ENCODE measurements at regions not wholly inside any gene's neighbourhood (a gene's known extent, or its start where the extent isn't known, plus 50 kb on each side); places are given as distances from the start of the nearest gene placed in this dataset.
"Not testable (repeated sequence)": the region's sequence is repeated elsewhere in the genome, so short reads cannot be mapped to it uniquely, and the experiment has no call there.

GRCh38 chr3:81363816-81364215 lies 397.6 kb downstream of the GBE1 start:
- intact Hi-C loops (cut with DNase I), result no loop called here
- Histone ChIP-seq H3K9me3 (ENCODE audit: control insufficient read depth, low read length) (no peaks in the 10 kb centered on the region), H3K27ac (ENCODE audit: low read length) (no peak overlapping the region), H3K27me3 (ENCODE audit: control insufficient read depth, insufficient read depth) (no peaks in the 10 kb centered on the region), H3K4me1 (ENCODE audit: control insufficient read depth, insufficient read depth, low read length) (no peaks in the 10 kb centered on the region), H3K4me3 (ENCODE audit: low read length) (no peak overlapping the region)
- 51% methylated on average over 2 of the region's 2 CpGs for WGBS
- DNase-seq (no peak), ATAC-seq (no peak)

GRCh38 chr3:81354119-81354518 lies 407.3 kb downstream of the GBE1 start:
- WGBS, result 74% methylated on average over 5 of the region's 5 CpGs
- H3K9me3 ChIP-seq (ENCODE audit: control insufficient read depth, low read length), result no peaks in the 10 kb centered on the region
- ATAC-seq (no peak), DNase-seq (no peak)
- intact Hi-C loops (cut with DNase I), result no loop called here
- H3K4me1 ChIP-seq (ENCODE audit: control insufficient read depth, insufficient read depth, low read length), result no peaks in the 10 kb centered on the region
- H3K27ac ChIP-seq (ENCODE audit: low read length), result no peak overlapping the region
- no peak overlapping the region for H3K4me3 ChIP-seq (ENCODE audit: low read length)
- H3K27me3 ChIP-seq (ENCODE audit: control insufficient read depth, insufficient read depth), result no peaks in the 10 kb centered on the region

GRCh38 chr3:81352867-81353266 lies 408.6 kb downstream of the GBE1 start:
- Histone ChIP-seq H3K4me1 (ENCODE audit: control insufficient read depth, insufficient read depth, low read length) (no peaks in the 10 kb centered on the region), H3K27ac (ENCODE audit: low read length) (no peak overlapping the region), H3K9me3 (ENCODE audit: control insufficient read depth, low read length) (no peaks in the 10 kb centered on the region), H3K4me3 (ENCODE audit: low read length) (no peak overlapping the region), H3K27me3 (ENCODE audit: control insufficient read depth, insufficient read depth) (no peaks in the 10 kb centered on the region)
- WGBS, result 41% methylated on average over 3 of the region's 3 CpGs
- intact Hi-C loops (cut with DNase I), result no loop called here
- peak in 1 of 2 donors; percentile 24 for ATAC-seq
- peak in 2 of 3 donors; percentile 16 to 33 for DNase-seq

GRCh38 chr3:81349816-81350340 lies 411.6 kb downstream of the GBE1 start:
- Histone ChIP-seq H3K4me3 (ENCODE audit: low read length) (no peak overlapping the region), H3K4me1 (ENCODE audit: control insufficient read depth, insufficient read depth, low read length) (no peaks in the 10 kb centered on the region), H3K9me3 (ENCODE audit: control insufficient read depth, low read length) (no peaks in the 10 kb centered on the region), H3K27ac (ENCODE audit: low read length) (no peak overlapping the region), H3K27me3 (ENCODE audit: control insufficient read depth, insufficient read depth) (no peaks in the 10 kb centered on the region)
- WGBS, result 44% methylated on average over 4 of the region's 4 CpGs
- intact Hi-C loops (cut with DNase I), result no loop called here
- no peak for DNase-seq
- ATAC-seq, result no peak

- no peaks in the 10 kb centered on the region for H3K4me1 ChIP-seq (ENCODE audit: control insufficient read depth, insufficient read depth, low read length)
- no peak for DNase-seq
- intact Hi-C loops (cut with DNase I), result no loop called here
- H3K4me3 ChIP-seq (ENCODE audit: low read length), result no peak overlapping the region
- no peak for ATAC-seq
- H3K27ac ChIP-seq (ENCODE audit: low read length), result no peak overlapping the region
- H3K9me3 ChIP-seq (ENCODE audit: control insufficient read depth, low read length), result no peaks in the 10 kb centered on the region
- no peaks in the 10 kb centered on the region for H3K27me3 ChIP-seq (ENCODE audit: control insufficient read depth, insufficient read depth)
- 78% methylated on average over 1 of the region's 1 CpG for WGBS
Measured at GRCh38 chr3:81339040-81339845, 422.2 kb downstream of the GBE1 start.

- Histone ChIP-seq H3K4me1 (ENCODE audit: control insufficient read depth, insufficient read depth, low read length) (no peaks in the 10 kb centered on the region), H3K4me3 (ENCODE audit: low read length) (no peak overlapping the region), H3K9me3 (ENCODE audit: control insufficient read depth, low read length) (no peaks in the 10 kb centered on the region), H3K27ac (ENCODE audit: low read length) (no peak overlapping the region), H3K27me3 (ENCODE audit: control insufficient read depth, insufficient read depth) (no peaks in the 10 kb centered on the region)
- DNase-seq, result no peak
- no peak for ATAC-seq
- WGBS, result 92% methylated on average over 4 of the region's 4 CpGs
- intact Hi-C loops (cut with DNase I), result no loop called here
Measured at GRCh38 chr3:81336470-81336869, 425.0 kb downstream of the GBE1 start.

- H3K4me1 ChIP-seq (ENCODE audit: control insufficient read depth, insufficient read depth, low read length); ATAC-seq; H3K4me3 ChIP-seq (ENCODE audit: low read length); H3K9me3 ChIP-seq (ENCODE audit: control insufficient read depth, low read length); DNase-seq; H3K27ac ChIP-seq (ENCODE audit: low read length); H3K27me3 ChIP-seq (ENCODE audit: control insufficient read depth, insufficient read depth); intact Hi-C loops (cut with DNase I): not testable (repeated sequence)
- 86% methylated on average over 7 of the region's 7 CpGs for WGBS
Measured at GRCh38 chr3:81329835-81330234, 431.6 kb downstream of the GBE1 start.

GRCh38 chr3:81326245-81326644 lies 435.2 kb downstream of the GBE1 start:
- Histone ChIP-seq H3K4me1 (ENCODE audit: control insufficient read depth, insufficient read depth, low read length) (no peaks in the 10 kb centered on the region), H3K9me3 (ENCODE audit: control insufficient read depth, low read length) (no peaks in the 10 kb centered on the region), H3K27me3 (ENCODE audit: control insufficient read depth, insufficient read depth) (no peaks in the 10 kb centered on the region), H3K4me3 (ENCODE audit: low read length) (no peak overlapping the region), H3K27ac (ENCODE audit: low read length) (no peak overlapping the region)
- DNase-seq (no peak), ATAC-seq (no peak)
- WGBS, result 85% methylated on average over 8 of the region's 8 CpGs
- intact Hi-C loops (cut with DNase I), result no loop called here

- no peak overlapping the region for H3K27ac ChIP-seq (ENCODE audit: low read length)
- H3K9me3 ChIP-seq (ENCODE audit: control insufficient read depth, low read length), result no peaks in the 10 kb centered on the region
- H3K4me1 ChIP-seq (ENCODE audit: control insufficient read depth, insufficient read depth, low read length), result no peaks in the 10 kb centered on the region
- no peak overlapping the region for H3K4me3 ChIP-seq (ENCODE audit: low read length)
- intact Hi-C loops (cut with DNase I), result no loop called here
- no peaks in the 10 kb centered on the region for H3K27me3 ChIP-seq (ENCODE audit: control insufficient read depth, insufficient read depth)
- DNase-seq (no peak), ATAC-seq (no peak)
Measured at GRCh38 chr3:81320862-81321261, 440.6 kb downstream of the GBE1 start.

- Histone ChIP-seq H3K4me3 (ENCODE audit: low read length) (no peak overlapping the region), H3K27me3 (ENCODE audit: control insufficient read depth, insufficient read depth) (no peaks in the 10 kb centered on the region), H3K27ac (ENCODE audit: low read length) (no peak overlapping the region), H3K4me1 (ENCODE audit: control insufficient read depth, insufficient read depth, low read length) (no peaks in the 10 kb centered on the region), H3K9me3 (ENCODE audit: control insufficient read depth, low read length) (no peaks in the 10 kb centered on the region)
- intact Hi-C loops (cut with DNase I), result no loop called here
- DNase-seq, result no peak
- ATAC-seq, result no peak
Measured at GRCh38 chr3:81315030-81315429, 446.4 kb downstream of the GBE1 start.

GRCh38 chr3:81311321-81311720 lies 450.1 kb downstream of the GBE1 start:
- Histone ChIP-seq H3K4me1 (ENCODE audit: control insufficient read depth, insufficient read depth, low read length) (no peaks in the 10 kb centered on the region), H3K27ac (ENCODE audit: low read length) (no peak overlapping the region), H3K9me3 (ENCODE audit: control insufficient read depth, low read length) (no peaks in the 10 kb centered on the region), H3K4me3 (ENCODE audit: low read length) (no peak overlapping the region), H3K27me3 (ENCODE audit: control insufficient read depth, insufficient read depth) (no peaks in the 10 kb centered on the region)
- ATAC-seq, result no peak
- intact Hi-C loops (cut with DNase I), result no loop called here
- no peak for DNase-seq

- H3K27me3 ChIP-seq (ENCODE audit: control insufficient read depth, insufficient read depth), result no peaks in the 10 kb centered on the region
- no peak overlapping the region for H3K4me3 ChIP-seq (ENCODE audit: low read length)
- 81% methylated on average over 1 of the region's 1 CpG for WGBS
- intact Hi-C loops (cut with DNase I), result no loop called here
- no peak for ATAC-seq
- no peaks in the 10 kb centered on the region for H3K4me1 ChIP-seq (ENCODE audit: control insufficient read depth, insufficient read depth, low read length)
- no peak for DNase-seq
- H3K9me3 ChIP-seq (ENCODE audit: control insufficient read depth, low read length), result no peaks in the 10 kb centered on the region
- H3K27ac ChIP-seq (ENCODE audit: low read length), result no peak overlapping the region
Measured at GRCh38 chr3:81308306-81308705, 453.1 kb downstream of the GBE1 start.

Measured in right cardiac atrium (tissue), 5 donors.